GM19043 (cell line): ENCODE measurements at regions not wholly inside any gene's neighbourhood (a gene's known extent, or its start where the extent isn't known, plus 50 kb on each side); places are given as distances from the start of the nearest gene placed in this dataset.
"Not testable (repeated sequence)": the region's sequence is repeated elsewhere in the genome, so short reads cannot be mapped to it uniquely, and the experiment has no call there.

Experiments used
- ATAC-seq: cut with Tn5 transposase; IDR thresholded peaks from one replicate; pipeline ENCODE4 v1.9.1; 2021; ENCODE audit warnings: low read depth; ENCODE audit not compliant: unreplicated experiment

- no peak for ATAC-seq
These were observed 106.7 kb upstream of the PRKX start for GRCh38 chrX:3820167-3820566.

GRCh38 chrX:3817480-3817879 is 104.0 kb upstream of the PRKX start:
- ATAC-seq, result not testable (repeated sequence)

DNA sequence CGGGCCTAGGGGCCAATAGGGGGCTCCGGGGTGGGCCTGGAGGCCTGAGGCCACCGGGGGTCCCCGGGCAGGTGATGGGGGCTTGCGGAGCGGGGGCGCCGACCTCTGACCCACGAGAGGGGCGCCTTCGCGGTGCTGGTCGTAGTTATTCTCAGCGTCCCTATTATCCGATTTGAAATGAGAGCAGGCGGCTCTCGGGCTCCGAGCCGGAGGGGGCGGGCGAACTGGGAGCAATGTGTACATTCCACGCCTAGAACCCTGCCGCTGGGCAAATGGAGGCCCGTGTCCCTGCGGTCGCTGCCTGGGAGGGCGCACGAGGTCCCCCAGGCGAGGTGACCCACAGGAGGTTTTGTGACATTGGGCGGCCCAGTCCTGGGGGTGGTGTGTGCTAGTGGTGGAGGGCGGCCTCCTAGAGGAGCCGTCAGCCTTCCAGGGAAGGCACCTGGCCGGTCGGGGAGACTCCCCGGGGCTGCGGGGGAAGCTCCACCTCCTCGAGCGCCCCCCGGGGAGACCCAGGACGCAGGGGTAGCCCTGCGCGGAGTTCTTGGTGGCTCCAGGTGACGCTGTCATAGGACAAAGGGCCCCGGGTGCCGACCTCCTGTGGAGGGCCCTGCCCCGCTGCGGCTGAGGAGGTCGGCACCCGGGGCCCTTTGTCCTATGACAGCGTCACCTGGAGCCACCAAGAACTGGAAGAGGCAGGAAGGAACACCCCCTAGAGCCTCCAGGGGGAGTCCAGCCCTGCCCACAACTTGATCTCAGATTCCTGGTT is 102.6 kb upstream of the PRKX start:
- ATAC-seq, result no peak

DNA sequence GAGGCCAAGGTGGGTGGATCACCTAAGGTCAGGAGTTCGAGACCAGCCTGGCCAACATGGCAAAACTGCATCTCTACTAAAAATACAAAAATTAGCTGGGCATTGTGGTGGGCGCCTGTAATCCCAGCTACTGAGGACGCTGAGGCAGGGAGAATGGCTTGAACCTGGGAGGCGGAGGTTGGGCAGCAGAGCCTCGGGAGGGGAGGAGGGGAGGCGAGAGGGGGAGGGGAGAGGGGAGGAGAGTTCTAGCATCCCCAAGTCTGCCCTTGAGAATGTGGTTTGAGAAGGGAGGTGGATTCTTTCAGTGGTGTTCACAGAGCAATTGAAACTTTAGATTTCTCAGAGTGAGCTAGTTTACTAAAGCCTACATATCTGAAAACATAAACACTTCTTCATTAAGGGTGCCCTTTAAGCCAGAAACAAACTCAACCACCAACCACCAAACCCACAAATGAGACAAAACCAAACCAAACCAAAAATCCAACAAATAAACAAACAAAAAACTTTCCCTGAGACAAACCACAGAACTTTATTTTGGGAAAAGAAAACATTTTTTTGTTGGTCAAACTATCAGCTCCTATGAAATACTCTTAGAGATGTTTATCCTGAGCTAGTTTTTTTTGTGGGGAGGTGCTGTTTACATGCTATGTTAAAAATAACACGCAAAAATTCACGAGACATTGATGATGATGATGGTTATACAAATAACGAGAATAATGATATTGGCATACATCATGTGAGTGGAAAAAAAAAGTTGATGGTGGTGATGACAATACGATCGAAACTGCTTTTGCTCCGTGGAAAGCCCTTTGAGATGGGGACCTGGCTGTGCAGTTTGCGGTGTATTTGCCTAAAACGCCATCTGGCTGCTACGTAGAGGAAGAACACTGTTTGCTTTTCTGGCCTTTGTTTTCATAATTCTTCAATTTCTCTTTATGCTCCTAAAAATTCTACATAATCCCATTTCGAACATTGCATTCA is 98.2 kb upstream of the PRKX start:
- peak; percentile 17 for ATAC-seq

- ATAC-seq, result no peak
These were observed 94.5 kb upstream of the PRKX start for GRCh38 chrX:3807906-3808305.

GRCh38 chrX:3806630-3807029 is 93.2 kb upstream of the PRKX start:
- no peak for ATAC-seq

DNA sequence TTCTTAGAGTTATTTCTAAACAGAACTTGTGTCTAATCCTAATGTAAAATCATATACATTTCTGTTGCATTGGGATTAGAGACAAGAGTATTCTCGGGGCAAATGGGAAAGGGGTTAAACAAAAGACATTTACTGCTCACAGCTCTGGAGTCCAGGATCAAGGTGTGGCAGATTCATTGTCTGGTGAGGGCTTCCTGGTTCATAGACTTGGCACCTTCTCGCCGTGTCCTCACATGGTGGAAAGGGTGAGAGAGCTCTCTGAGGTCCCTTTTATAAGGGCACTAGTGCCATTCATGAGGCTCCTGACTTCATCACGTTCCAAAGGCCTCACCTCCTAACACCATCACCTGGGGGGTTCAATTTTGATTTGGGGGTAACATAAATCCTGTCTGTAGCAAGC is 90.3 kb upstream of the PRKX start:
- ATAC-seq, result no peak

DNA sequence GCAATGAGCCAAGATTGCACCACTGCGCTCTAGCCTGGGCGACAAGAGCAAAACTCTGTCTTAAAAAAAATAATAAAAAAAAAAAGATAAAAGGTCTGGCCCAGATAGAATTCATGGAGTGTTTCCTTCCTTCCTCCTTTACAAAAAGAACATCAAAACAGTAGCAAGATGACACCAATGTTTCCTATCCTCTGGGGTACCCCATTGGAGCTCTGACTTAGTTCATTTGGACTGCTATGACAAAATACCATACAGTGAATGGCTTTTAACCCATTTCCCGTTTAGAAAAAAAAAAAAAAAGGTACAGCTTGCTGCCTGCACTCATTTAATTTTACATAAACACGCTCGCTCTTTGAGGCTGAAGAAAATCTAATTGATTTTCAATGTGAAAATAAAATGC is 89.9 kb upstream of the PRKX start:
- no peak for ATAC-seq

GRCh38 chrX:3795411-3795810 is 82.0 kb upstream of the PRKX start:
- ATAC-seq, result not testable (repeated sequence)

GRCh38 chrX:3791449-3791848 is 78.0 kb upstream of the PRKX start:
- ATAC-seq, result no peak

DNA sequence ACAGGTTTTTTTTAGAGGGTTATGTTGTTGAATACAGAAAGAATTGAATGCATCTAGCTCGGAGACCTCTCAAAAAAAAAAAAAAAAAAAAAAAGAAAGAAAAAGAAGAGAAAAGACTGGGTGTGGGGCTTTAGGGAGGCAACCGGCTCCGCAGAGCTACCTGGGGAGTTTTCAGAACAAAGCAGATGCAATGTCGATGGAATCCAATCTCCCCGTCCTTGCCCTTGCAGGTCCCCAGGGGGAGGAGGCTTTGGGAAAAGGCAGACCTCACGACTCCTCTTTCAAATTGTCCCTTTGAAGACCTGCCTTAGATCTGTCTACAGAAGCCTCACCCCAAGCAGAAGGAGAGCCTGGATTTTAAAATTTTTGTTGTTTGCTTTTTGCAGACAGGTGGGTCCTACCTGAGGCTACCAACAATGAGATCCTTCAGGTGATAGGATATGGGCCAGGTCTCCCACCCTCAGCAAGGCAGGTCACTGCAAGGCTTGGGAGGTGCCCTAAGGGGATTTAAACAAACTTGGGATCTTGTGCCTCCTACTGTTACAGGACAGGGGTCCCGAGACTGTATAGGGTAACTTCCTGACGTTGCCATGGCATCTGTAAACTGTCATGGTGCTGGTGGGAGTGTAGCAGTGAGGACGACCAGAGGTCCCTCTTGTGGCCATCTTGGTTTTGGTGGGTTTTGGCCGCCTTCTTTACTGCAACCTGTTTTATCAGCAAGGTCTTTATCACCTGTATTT is 75.2 kb upstream of the PRKX start:
- ATAC-seq, result no peak

DNA sequence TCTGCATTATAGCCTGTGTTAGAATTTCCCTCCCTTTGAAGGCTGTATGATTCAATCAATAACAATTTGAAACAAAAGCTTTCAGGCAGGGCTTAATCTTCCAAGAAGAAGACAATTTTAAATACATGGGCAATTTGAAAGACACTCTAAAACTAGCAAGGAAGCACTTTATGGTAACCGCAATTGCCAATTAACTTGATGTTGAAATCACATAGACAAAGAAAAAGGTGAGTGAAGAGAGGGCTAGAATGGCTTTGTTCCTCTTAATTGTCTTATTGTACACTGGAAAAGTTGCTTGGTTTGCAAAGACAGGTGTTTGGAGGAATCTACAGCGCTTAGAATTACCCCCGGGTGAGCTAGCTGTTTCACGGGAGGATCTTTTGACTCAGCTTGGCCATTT is 74.4 kb upstream of the PRKX start:
- ATAC-seq, result no peak

DNA sequence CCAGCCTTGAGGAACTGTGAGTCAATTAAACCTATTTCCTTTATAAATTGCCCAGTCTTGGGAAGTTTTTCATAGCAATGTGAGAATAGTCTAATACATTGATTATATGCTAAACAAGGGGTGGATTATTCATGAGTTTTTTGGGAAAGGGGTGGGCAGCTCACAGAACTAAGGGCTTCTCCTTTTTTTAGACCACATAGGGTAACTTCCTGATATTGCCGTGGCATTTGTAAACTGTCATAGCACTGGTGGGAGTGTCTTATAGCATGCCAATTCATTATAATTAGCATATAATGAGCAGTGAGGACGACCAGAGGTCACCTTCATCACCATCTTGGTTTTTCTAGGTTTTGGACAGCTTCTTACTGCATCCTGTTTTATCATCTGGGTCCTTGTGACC is 72.4 kb upstream of the PRKX start:
- ATAC-seq, result not testable (repeated sequence)

GRCh38 chrX:3780564-3780963 is 67.1 kb upstream of the PRKX start:
- no peak for ATAC-seq

GRCh38 chrX:3779546-3779945 is 66.1 kb upstream of the PRKX start:
- no peak for ATAC-seq

DNA sequence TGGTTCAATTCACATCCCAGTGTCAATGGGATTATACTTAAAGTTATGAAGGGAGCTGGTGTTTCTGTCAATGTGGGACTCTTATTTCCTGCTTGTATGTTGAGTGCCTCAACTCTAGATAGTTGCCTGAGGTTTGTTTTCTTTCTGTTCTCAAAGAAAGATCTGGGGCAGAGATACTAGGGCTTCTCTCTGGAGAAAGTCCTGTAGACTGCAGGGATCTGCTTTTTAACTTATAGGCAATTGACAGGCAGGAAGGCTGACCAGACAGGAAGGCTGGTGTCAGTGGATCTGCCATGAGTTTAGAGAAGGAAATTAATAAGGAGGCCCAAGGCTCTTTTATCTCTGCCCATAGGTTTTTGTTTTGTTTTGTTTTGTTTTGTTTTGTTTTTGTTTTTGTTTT is 64.0 kb upstream of the PRKX start:
- ATAC-seq, result no peak

DNA sequence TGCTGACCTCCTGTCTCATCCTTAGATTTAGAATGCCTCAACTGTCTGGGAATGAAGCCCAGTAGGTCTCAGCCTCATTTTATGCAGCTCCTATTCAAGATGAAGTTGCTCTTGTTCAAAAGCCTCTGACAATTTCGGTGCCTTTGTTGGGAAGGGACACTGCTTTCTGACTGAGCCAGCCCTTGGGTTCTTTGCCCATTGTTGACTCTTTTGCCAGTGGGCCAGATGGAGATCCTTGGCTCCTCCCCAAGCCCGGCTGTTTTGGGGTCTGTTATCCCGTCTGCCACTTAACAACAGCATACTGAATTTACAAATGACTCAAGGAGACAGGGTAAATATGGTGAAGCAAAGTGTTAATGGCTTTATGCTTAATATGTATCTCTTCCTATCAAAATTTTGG is 58.3 kb upstream of the PRKX start:
- ATAC-seq, result no peak

- no peak for ATAC-seq
These were observed 55.4 kb upstream of the PRKX start for GRCh38 chrX:3768881-3769280.
